Right renal pelvis (tissue), 4 donors: ENCODE measurements at regions not wholly inside any gene's neighbourhood (a gene's known extent, or its start where the extent isn't known, plus 50 kb on each side); places are given as distances from the start of the nearest gene placed in this dataset.

Experiments
- DNase-seq, 4 donors: peaks; one replicate each; pipeline ENCODE4 v3.0.0-alpha.2; 2013; ENCODE audit warnings: low read depth in 4 of 4, low spot score in 3 of 4, missing footprints in 1 of 4

GRCh38 chr18:51397347-51397962 lies 200.0 kb upstream of the MEX3C start:
- no peak for DNase-seq

GRCh38 chr18:51398104-51398503 lies 200.6 kb upstream of the MEX3C start:
- no peak for DNase-seq

GRCh38 chr18:51399491-51400122 lies 202.1 kb upstream of the MEX3C start:
- DNase-seq = no peak

GRCh38 chr18:51400721-51401120 lies 203.2 kb upstream of the MEX3C start:
- no peak for DNase-seq

GRCh38 chr18:51401912-51402311 lies 204.4 kb upstream of the MEX3C start:
- no peak for DNase-seq

- no peak for DNase-seq
These were observed 207.1 kb upstream of the MEX3C start for GRCh38 chr18:51404620-51405019.

GRCh38 chr18:51405683-51406477 lies 208.4 kb upstream of the MEX3C start:
- DNase-seq = no peak

- no peak for DNase-seq
These were observed 220.4 kb upstream of the MEX3C start for GRCh38 chr18:51417643-51418483.

- no peak for DNase-seq
These were observed 228.0 kb upstream of the MEX3C start for GRCh38 chr18:51425475-51425874.

- DNase-seq = no peak
These were observed 228.4 kb upstream of the MEX3C start for GRCh38 chr18:51425889-51426288.

- DNase-seq = no peak
These were observed 229.5 kb upstream of the MEX3C start for GRCh38 chr18:51426996-51427395.

- no peak for DNase-seq
These were observed 232.2 kb upstream of the MEX3C start for GRCh38 chr18:51429644-51430043.

- DNase-seq = no peak
These were observed 233.1 kb upstream of the MEX3C start for GRCh38 chr18:51430538-51430937.

GRCh38 chr18:51433296-51433695 lies 235.8 kb upstream of the MEX3C start:
- DNase-seq = no peak

- no peak for DNase-seq
These were observed 236.4 kb upstream of the MEX3C start for GRCh38 chr18:51433881-51434280.

GRCh38 chr18:51437280-51438271 lies 240.1 kb upstream of the MEX3C start:
- no peak for DNase-seq

GRCh38 chr18:51438797-51439350 lies 241.4 kb upstream of the MEX3C start:
- no peak for DNase-seq

- DNase-seq = no peak
These were observed 244.5 kb upstream of the MEX3C start for GRCh38 chr18:51442012-51442411.

- DNase-seq = no peak
These were observed 249.2 kb upstream of the MEX3C start for GRCh38 chr18:51446571-51447210.
